CD4-positive, alpha-beta T cell (primary cell): ENCODE measurements at regions not wholly inside any gene's neighbourhood (a gene's known extent, or its start where the extent isn't known, plus 50 kb on each side); places are given as distances from the start of the nearest gene placed in this dataset.

Source experiments
- ATAC-seq: fragments of 200-7000 bp; cut with Tn5 transposase; one replicate; pipeline ENCODE4 v1.10.0; 2022; ENCODE audit warnings: mild to moderate bottlenecking; ENCODE audit not compliant: poor library complexity
- CTCF ChIA-PET: fragments of 350-600 bp; sonication (Branson Sonifier 250); formaldehyde crosslinking; loops from one replicate; lab custom pipeline; 2021; ENCODE audit warnings: antibody characterized with exemption, inconsistent platforms; lab: Charles Lee
- POLR2A ChIA-PET: fragments of 350-600 bp; sonication (Branson Sonifier 250); formaldehyde crosslinking; loops from one replicate; lab custom pipeline; 2021; ENCODE audit warnings: antibody characterized with exemption, inconsistent platforms; lab: Charles Lee
- DNase-seq, 14 experiments: peaks; one replicate each; pipeline ENCODE4 v3.0.0-alpha.2; 2013 to 2020; ENCODE audit warnings: mixed read lengths in 2 of 14
- H3K27ac ChIP-seq, 2 donors: one replicate each; pipeline versions ENCODE4 v1.5.1 to v1.7.0; 2013; ENCODE audit warnings: low read length in 2 of 2, low read depth in 1 of 2, mild to moderate bottlenecking in 1 of 2
- H3K27me3 ChIP-seq, 2 experiments: 1 replicate in 1 of 2; 2 replicates in 1 of 2; pipeline versions ENCODE4 v1.6.1 to v1.7.0; 2013; ENCODE audit warnings: low read length in 2 of 2, control low read depth in 1 of 2, mild to moderate bottlenecking in 1 of 2, moderate library complexity in 1 of 2; ENCODE audit not compliant: insufficient read depth in 2 of 2, control insufficient read depth in 1 of 2
- H3K36me3 ChIP-seq: one replicate; pipeline ENCODE4 v1.6.1; 2013; ENCODE audit warnings: low read length, control low read depth; ENCODE audit not compliant: insufficient read depth
- H3K4me1 ChIP-seq: one replicate; pipeline ENCODE4 v1.6.1; 2013; ENCODE audit warnings: low read length, control low read depth; ENCODE audit not compliant: insufficient read depth
- H3K4me3 ChIP-seq: one replicate; pipeline ENCODE4 v1.5.1; 2013; ENCODE audit warnings: mild to moderate bottlenecking, low read length, moderate library complexity
- H3K9me3 ChIP-seq, 2 experiments: 1 replicate in 1 of 2; 2 replicates in 1 of 2; pipeline versions ENCODE4 v1.6.1 to v1.7.0; 2013; ENCODE audit warnings: low read length in 2 of 2, mild to moderate bottlenecking in 2 of 2, control low read depth in 1 of 2, moderate library complexity in 1 of 2; ENCODE audit not compliant: control insufficient read depth in 1 of 2, insufficient read depth in 1 of 2
- H3K27ac Mint-ChIP-seq: one replicate; pipeline ENCODE4 v1.8.0; 2020; ENCODE audit warnings: mixed read lengths
- H3K27me3 Mint-ChIP-seq: one replicate; pipeline ENCODE4 v1.8.0; 2021; ENCODE audit warnings: mixed read lengths
- H3K36me3 Mint-ChIP-seq: one replicate; pipeline ENCODE4 v1.8.0; 2021; ENCODE audit warnings: low read depth, mixed read lengths
- H3K4me1 Mint-ChIP-seq: one replicate; pipeline ENCODE4 v1.8.0; 2021; ENCODE audit warnings: low read depth, mixed read lengths
- H3K4me3 Mint-ChIP-seq: one replicate; pipeline ENCODE4 v1.8.0; 2020; ENCODE audit warnings: mild to moderate bottlenecking, mixed read lengths
- H3K9me3 Mint-ChIP-seq: one replicate; pipeline ENCODE4 v1.8.0; 2020; ENCODE audit warnings: mixed read lengths
- intact Hi-C, 2 experiments: fragments of 100-400 bp; cut with DNase I in 1 of 2; cut with micrococcal nuclease in 1 of 2; formaldehyde crosslinking; loops; one replicate each; pipeline versions ENCODE4 v1.15.1 to v1.9.0; 2023 to 2025; cut with DNase I, micrococcal nuclease
- TF ChIP-seq, protein P1 (sequence below): fragments of 200-600 bp; IDR thresholded peaks from one replicate; pipeline ENCODE4 v1.8.0; 2022; ENCODE audit warnings: antibody characterized with exemption, mild to moderate bottlenecking

- CTCF ChIA-PET = no interaction called here
- Mint-ChIP-seq H3K4me1 (no peaks in the 10 kb centered on the region), H3K4me3 (no peak overlapping the region), H3K27me3 (no peaks in the 10 kb centered on the region), H3K9me3 (no peaks in the 10 kb centered on the region), H3K27ac (no peak overlapping the region), H3K36me3 (no peaks in the 10 kb centered on the region)
- ATAC-seq = no peak
- no peaks in the 10 kb centered on the region for H3K4me1 ChIP-seq
- no peaks in the 10 kb centered on the region for H3K9me3 ChIP-seq
- H3K27me3 ChIP-seq = no peaks in the 10 kb centered on the region
- TF ChIP-seq, protein P1, sequence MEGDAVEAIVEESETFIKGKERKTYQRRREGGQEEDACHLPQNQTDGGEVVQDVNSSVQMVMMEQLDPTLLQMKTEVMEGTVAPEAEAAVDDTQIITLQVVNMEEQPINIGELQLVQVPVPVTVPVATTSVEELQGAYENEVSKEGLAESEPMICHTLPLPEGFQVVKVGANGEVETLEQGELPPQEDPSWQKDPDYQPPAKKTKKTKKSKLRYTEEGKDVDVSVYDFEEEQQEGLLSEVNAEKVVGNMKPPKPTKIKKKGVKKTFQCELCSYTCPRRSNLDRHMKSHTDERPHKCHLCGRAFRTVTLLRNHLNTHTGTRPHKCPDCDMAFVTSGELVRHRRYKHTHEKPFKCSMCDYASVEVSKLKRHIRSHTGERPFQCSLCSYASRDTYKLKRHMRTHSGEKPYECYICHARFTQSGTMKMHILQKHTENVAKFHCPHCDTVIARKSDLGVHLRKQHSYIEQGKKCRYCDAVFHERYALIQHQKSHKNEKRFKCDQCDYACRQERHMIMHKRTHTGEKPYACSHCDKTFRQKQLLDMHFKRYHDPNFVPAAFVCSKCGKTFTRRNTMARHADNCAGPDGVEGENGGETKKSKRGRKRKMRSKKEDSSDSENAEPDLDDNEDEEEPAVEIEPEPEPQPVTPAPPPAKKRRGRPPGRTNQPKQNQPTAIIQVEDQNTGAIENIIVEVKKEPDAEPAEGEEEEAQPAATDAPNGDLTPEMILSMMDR = no peak
- intact Hi-C loops = no loop called here
- POLR2A ChIA-PET = no interaction called here
- no peak overlapping the region for H3K4me3 ChIP-seq
- no peak overlapping the region for H3K27ac ChIP-seq
- no peaks in the 10 kb centered on the region for H3K36me3 ChIP-seq
- no peak for DNase-seq
Observed at GRCh38 chr4:124210746-124211145, 501.8 kb downstream of the ANKRD50 start.

GRCh38 chr4:124212815-124213630, 499.5 kb downstream of the ANKRD50 start:
- H3K9me3 ChIP-seq = no peaks in the 10 kb centered on the region
- Mint-ChIP-seq H3K4me3 (no peak overlapping the region), H3K9me3 (no peaks in the 10 kb centered on the region), H3K4me1 (no peaks in the 10 kb centered on the region), H3K27ac (no peak overlapping the region), H3K36me3 (no peaks in the 10 kb centered on the region), H3K27me3 (no peaks in the 10 kb centered on the region)
- ATAC-seq (no peak), DNase-seq (no peak)
- ChIA-PET CTCF (no interaction called here), POLR2A (no interaction called here)
- no peak overlapping the region for H3K27ac ChIP-seq
- intact Hi-C loops = no loop called here
- no peak overlapping the region for H3K4me3 ChIP-seq
- H3K36me3 ChIP-seq = no peaks in the 10 kb centered on the region
- TF ChIP-seq, protein P1 = no peak
- H3K4me1 ChIP-seq = no peaks in the 10 kb centered on the region
- no peaks in the 10 kb centered on the region for H3K27me3 ChIP-seq

DNA sequence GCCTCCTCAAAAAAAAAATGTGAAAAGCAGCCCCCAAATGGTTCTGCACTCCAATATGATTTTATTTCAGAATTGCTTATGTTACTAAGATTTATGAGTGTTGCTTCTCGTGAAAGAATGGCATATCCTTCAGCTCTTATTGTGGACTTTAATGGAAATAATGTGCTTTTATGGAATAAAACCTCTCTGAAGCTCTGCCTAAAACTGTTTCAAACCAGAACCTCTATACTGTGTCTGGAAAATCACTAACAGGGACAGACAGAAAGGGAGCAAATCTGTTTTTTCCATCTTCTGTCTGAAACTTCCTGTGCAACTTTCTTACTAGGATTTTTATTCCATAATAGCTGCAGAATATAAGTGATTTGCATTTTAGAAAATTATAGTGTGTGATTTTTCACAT, 493.1 kb downstream of the ANKRD50 start:
- no peaks in the 10 kb centered on the region for H3K36me3 ChIP-seq
- POLR2A ChIA-PET = no interaction called here
- CTCF ChIA-PET = no interaction called here

More for the DNA sequence above, 493.1 kb downstream of the ANKRD50 start:
- intact Hi-C loops = no loop called here
- H3K27ac Mint-ChIP-seq = no peak overlapping the region
- Histone ChIP-seq H3K9me3 (no peaks in the 10 kb centered on the region), H3K27me3 (no peaks in the 10 kb centered on the region), H3K4me1 (no peaks in the 10 kb centered on the region), H3K27ac (no peak overlapping the region), H3K4me3 (no peak overlapping the region)
- H3K4me1 Mint-ChIP-seq = no peaks in the 10 kb centered on the region
- peaks cover 2% of the 10 kb centered on the region for H3K9me3 Mint-ChIP-seq
- no peak overlapping the region for H3K4me3 Mint-ChIP-seq
- H3K27me3 Mint-ChIP-seq = no peaks in the 10 kb centered on the region
- no peaks in the 10 kb centered on the region for H3K36me3 Mint-ChIP-seq
- DNase-seq = no peak
- ATAC-seq = no peak
- TF ChIP-seq, protein P1 = no peak
